ENCODE measurements at regions not wholly inside any gene's neighbourhood (a gene's known extent, or its start where the extent isn't known, plus 50 kb on each side); places are given as distances from the start of the nearest gene placed in this dataset.

DNA sequence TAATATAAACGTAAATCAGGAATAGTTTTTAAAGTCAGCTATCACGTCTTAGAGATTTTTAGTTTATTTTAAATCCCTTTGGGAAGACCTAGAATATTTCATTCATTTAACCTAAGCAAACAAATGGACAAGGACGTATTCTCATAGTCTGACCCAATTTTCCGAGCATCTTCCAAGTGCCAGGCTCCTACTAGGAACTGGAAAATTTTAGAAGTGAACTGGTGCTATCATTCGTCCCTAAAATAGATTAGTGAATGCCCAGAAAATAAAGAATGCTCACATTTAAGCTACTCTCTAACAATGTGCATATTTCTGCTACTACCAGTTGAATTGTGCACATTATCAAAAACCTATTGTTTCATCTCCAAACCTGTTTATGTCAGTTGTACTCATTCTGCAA is 120.1 kb downstream of the ZFAND4 start:
- WGBS, 3 donors, result 90 to 91% (median 91%) methylated on average over 5 of the region's 5 CpGs
- intact Hi-C loops (cut with DNase I), result no loop called here

DNA sequence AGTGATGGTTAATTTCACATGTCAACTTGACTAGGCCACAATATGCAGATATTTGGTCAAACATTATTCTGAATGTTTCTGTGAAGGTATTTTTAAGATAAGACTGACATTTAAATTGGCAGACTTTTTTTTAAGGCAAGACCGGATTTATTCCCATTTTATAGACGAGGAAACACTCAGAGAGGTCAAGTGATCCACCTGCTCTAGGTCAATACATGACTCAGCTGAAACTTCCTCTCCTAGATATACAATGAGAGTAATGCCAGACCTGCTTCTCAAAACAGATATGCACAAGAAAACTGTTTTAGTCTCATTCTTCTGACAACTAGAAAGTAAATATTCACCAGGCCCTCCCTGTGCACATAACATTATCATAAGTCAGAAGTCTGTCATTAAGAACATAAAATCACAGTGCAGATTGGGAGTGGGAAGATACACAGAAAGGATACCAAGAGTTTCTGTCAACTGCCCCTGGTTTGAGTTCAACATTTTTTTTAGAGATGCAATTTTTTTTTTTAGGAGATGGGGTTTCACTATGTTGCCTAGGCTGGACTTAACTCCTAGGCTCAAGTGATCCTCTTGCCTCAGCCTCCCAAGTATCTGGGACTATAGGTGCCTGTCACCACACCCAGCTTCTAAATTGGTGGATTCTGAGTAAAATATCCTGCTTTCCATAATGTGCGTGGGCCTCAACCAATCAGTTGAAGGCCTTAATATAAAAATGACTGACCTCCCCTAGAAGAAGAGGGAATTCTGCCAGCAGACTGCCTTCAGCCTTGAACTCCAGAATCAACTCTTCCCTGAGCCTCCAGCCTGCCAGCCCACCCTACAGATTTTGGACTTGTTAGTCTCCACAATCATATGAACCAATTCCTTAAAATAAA is 121.4 kb downstream of the ZFAND4 start:
- Histone ChIP-seq H3K4me1 (ENCODE audit: insufficient read depth) (no peaks in the 10 kb centered on the region), H3K27ac (no peak overlapping the region), H3K9me3 (no peaks in the 10 kb centered on the region), H3K27me3 (no peaks in the 10 kb centered on the region), H3K36me3 (no peaks in the 10 kb centered on the region), H3K4me3 (no peak overlapping the region)
- no peak for DNase-seq
- 79 to 89% (median 86%) methylated on average over 3 of the region's 3 CpGs for WGBS, 3 donors
- TF ChIP-seq POLR2A (IDR thresholded peaks at IDR 0.05) (no peak), EP300 (IDR thresholded peaks at IDR 0.05) (no peak)
- TF ChIP-seq, protein P1, sequence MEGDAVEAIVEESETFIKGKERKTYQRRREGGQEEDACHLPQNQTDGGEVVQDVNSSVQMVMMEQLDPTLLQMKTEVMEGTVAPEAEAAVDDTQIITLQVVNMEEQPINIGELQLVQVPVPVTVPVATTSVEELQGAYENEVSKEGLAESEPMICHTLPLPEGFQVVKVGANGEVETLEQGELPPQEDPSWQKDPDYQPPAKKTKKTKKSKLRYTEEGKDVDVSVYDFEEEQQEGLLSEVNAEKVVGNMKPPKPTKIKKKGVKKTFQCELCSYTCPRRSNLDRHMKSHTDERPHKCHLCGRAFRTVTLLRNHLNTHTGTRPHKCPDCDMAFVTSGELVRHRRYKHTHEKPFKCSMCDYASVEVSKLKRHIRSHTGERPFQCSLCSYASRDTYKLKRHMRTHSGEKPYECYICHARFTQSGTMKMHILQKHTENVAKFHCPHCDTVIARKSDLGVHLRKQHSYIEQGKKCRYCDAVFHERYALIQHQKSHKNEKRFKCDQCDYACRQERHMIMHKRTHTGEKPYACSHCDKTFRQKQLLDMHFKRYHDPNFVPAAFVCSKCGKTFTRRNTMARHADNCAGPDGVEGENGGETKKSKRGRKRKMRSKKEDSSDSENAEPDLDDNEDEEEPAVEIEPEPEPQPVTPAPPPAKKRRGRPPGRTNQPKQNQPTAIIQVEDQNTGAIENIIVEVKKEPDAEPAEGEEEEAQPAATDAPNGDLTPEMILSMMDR (IDR thresholded peaks at IDR 0.05), result no peak
- intact Hi-C loops (cut with DNase I), result no loop called here

More for the DNA sequence above, 120.1 kb downstream of the ZFAND4 start:
- Histone ChIP-seq H3K27me3 (no peaks in the 10 kb centered on the region), H3K4me3 (no peak overlapping the region), H3K4me1 (ENCODE audit: insufficient read depth) (peaks cover 2% of the 10 kb centered on the region), H3K27ac (no peak overlapping the region), H3K36me3 (no peaks in the 10 kb centered on the region), H3K9me3 (no peaks in the 10 kb centered on the region)
- no peak for DNase-seq
- no peak for TF ChIP-seq POLR2A (IDR thresholded peaks at IDR 0.05)
- TF ChIP-seq EP300 (IDR thresholded peaks at IDR 0.05), result no peak
- TF ChIP-seq, protein P1 (IDR thresholded peaks at IDR 0.05), result no peak

DNA sequence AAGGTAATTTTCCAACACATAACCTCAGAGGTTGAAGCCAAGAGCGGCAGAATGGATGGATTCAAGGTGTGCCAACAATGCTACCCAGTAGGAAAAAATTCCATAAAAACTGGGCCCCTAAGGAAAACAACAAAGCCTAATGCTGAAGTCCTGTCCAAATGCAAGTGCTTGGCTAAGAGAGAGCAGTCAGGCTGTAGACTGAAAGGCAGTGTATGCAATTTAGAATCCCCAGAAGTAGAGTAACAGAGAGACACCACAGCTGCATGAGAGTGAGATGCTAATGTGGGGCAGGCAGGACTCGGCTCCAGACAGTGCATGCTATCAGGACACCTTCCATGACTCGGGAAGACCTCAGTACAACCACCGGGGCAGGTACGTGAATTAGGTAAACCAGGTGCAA is 124.5 kb downstream of the ZFAND4 start:
- Histone ChIP-seq H3K9me3 (no peaks in the 10 kb centered on the region), H3K4me1 (ENCODE audit: insufficient read depth) (no peaks in the 10 kb centered on the region), H3K27ac (no peak overlapping the region), H3K36me3 (no peaks in the 10 kb centered on the region), H3K27me3 (no peaks in the 10 kb centered on the region), H3K4me3 (no peak overlapping the region)
- 90 to 93% (median 93%) methylated on average over 5 of the region's 5 CpGs for WGBS, 3 donors
- TF ChIP-seq, protein P1 (IDR thresholded peaks at IDR 0.05), result no peak
- no peak for TF ChIP-seq POLR2A (IDR thresholded peaks at IDR 0.05)
- no peak for TF ChIP-seq EP300 (IDR thresholded peaks at IDR 0.05)
- intact Hi-C loops (cut with DNase I), result no loop called here
- no peak for DNase-seq

DNA sequence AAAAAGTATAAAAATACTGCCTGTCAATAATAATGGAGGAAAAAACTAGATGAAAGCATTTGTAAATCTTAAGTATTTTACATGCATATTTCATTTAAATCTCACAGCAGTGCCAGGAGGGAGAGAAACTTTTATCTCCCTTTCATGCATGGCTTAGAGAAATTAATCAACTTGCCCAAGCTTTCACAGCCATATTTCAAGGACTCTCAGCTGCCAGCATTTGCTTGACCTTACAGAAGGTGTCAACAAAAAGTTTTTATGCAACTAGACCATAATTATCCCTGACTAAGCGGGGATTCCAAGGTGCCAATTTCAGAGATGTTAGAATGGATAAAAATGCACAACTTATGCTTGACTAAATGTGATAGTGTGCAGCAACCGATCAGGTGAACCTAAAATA is 125.4 kb downstream of the ZFAND4 start:
- no peak for DNase-seq
- Histone ChIP-seq H3K9me3 (no peaks in the 10 kb centered on the region), H3K36me3 (no peaks in the 10 kb centered on the region), H3K4me1 (ENCODE audit: insufficient read depth) (no peaks in the 10 kb centered on the region), H3K27me3 (no peaks in the 10 kb centered on the region), H3K4me3 (no peak overlapping the region), H3K27ac (no peak overlapping the region)
- WGBS, 3 donors, result 72 to 83% (median 80%) methylated on average over 2 of the region's 2 CpGs
- intact Hi-C loops (cut with DNase I), result no loop called here
- TF ChIP-seq, protein P1 (IDR thresholded peaks at IDR 0.05), result no peak
- TF ChIP-seq POLR2A (IDR thresholded peaks at IDR 0.05) (no peak), EP300 (IDR thresholded peaks at IDR 0.05) (no peak)

Measured in ovary (tissue), 7 donors.